KBM-7 (cell line): ENCODE measurements at regions not wholly inside any gene's neighbourhood (a gene's known extent, or its start where the extent isn't known, plus 50 kb on each side); places are given as distances from the start of the nearest gene placed in this dataset.
"Not testable (repeated sequence)": the region's sequence is repeated elsewhere in the genome, so short reads cannot be mapped to it uniquely, and the experiment has no call there.

Experiments used
- DNase-seq: peaks from one replicate; pipeline ENCODE4 v3.0.0-alpha.2; 2015
- in situ Hi-C: fragments of 300-500 bp; cut with MboI; formaldehyde crosslinking; loops from 2 replicates; pipeline ENCODE4 v1.14.3; 2020; ENCODE audit warnings: low sequenced_read_pairs, low pct_unique_long_range_greater_than_20kb, mixed read lengths

DNA sequence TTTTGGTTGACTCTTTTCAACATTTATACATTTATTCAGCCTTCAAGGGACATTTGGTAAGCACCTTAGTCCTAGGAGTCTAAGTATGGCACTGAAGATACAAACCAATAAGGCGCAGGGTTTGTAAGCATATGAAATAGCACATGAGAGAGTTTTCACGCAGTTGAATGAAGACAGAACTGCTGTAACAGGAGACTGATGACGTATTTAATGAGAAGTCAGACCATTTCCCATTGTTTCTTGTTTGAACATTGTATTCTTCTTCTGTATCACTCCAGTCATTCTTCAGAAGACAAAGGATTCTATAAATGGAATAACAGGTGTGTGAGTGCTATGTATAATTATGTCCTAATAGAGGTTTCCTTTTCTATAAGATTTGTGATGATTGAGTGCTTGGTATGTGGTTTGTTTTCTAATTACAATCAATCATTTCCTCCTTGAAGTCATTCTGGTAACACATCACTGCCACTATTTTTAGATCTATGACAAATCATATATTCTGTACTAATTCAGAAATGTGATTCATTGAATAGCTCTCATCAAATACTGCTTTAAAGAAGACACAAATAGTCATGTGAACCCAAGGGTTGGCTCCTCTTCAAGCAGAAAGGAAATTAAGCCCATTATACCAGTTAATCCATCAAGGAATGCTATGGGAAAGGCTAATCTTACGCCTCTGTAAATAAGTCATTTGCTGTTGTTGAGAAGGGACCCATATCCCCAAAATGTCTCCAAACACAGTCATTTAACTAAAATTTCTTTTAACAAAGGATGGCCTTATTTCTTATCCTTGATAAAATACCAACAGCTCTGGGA is 222.8 kb upstream of the NBEA start:
- no peak for DNase-seq
- in situ Hi-C loops = no loop called here

- DNase-seq = no peak
- in situ Hi-C loops = no loop called here
These were observed 221.5 kb upstream of the NBEA start for GRCh38 chr13:34720618-34721017.

- DNase-seq = no peak
- in situ Hi-C loops = no loop called here
These were observed 220.2 kb upstream of the NBEA start for GRCh38 chr13:34721631-34722595.

DNA sequence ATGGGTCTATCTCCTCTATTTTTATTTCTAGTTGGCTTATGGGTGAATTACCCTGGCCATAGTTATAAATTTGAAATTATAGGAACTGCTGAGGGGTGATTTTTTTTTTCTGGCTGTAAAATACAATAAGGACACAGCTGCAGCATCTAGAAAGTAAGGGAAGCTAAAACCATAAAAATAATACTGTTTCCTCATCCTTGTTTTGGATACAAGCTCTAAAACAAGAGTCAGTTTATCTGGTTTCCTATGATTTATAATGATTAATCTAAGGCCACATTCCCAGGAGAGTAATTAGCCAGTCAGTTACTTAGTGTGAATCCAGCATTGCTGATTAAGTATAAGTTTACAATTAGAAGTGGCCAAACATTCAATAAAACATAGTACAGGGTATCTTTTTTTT is 219.1 kb upstream of the NBEA start:
- no peak for DNase-seq
- in situ Hi-C loops = no loop called here

GRCh38 chr13:34730961-34731360 is 211.1 kb upstream of the NBEA start:
- no peak for DNase-seq
- in situ Hi-C loops = no loop called here

DNA sequence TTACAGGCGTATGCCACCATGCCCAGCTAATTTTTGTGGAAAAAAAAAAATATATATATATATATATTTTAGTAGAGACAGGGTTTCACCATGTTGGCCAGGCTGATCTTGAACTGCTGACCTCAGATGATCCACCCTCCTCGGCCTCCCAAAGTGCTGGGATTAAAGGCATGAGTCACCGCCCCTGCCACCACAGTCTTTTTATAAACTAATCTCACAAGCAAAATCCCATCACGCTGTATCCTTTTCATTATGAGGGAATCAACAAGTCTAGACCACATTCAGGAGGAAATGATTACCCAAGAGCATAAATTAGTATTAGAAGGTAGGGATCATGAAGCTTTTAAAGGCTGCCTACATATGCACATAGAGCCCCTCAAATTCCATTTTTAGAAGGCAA is 210.6 kb upstream of the NBEA start:
- in situ Hi-C loops = no loop called here

GRCh38 chr13:34733721-34734120 is 208.3 kb upstream of the NBEA start:
- in situ Hi-C loops = no loop called here

More for the DNA sequence above, 210.6 kb upstream of the NBEA start:
- no peak for DNase-seq

GRCh38 chr13:34734932-34735331 is 207.1 kb upstream of the NBEA start:
- in situ Hi-C loops = no loop called here
- DNase-seq = no peak

More at GRCh38 chr13:34733721-34734120, 208.3 kb upstream of the NBEA start:
- no peak for DNase-seq

DNA sequence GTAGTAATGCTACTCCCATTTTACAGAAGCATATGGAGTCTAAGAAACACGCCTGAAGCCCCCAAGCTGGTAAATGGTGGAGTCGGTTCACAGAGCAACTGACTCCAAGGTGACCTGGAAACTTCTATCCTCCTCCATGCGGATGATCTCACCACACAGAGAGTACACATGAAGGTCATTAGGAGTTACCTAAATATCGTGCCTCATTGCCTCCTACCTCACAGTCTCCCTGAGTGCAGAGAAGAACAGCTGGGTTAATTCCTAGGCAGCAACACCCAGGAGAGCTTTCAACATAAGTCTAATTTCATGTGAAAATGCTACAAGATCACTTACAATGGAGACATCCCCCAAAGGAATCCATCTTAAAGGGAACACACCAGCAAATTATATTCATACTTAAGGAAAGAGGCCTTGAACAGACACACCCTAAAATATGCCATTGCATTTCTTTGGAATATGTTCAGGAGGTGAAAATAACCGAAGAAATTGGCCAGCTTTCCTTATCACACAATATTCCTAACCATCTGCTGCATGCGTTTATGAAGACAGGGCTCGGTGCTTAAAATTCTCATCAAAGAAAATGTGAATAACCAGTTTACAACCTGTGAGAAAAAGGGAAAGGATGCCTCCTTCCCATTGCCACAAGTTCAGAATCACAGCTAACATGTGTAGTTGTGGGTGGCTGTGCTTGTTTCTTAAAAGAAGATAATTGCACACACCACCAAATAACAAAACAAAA is 203.6 kb upstream of the NBEA start:
- in situ Hi-C loops = no loop called here
- no peak for DNase-seq

GRCh38 chr13:34747056-34747455 is 195.0 kb upstream of the NBEA start:
- DNase-seq, in situ Hi-C loops: not testable (repeated sequence)

DNA sequence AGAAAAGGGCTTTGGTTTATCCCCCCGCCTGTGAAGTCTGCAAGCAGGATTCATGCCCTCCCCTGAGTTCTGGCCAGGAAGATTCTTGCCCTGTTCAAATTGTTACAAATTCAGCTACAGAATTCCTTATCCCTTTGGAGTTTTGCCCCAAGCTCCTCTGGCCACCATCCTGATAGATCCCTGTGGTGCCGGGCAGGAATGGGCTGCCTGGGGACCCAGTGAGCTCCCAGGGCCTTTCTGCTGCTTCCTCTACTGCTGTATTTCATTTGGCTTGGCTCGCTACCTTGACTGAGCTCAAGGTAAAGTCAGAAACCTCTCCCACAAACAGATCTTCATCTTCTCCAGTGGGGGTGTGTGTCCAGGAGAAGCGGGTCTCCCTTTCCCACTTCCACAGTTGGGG is 194.6 kb upstream of the NBEA start:
- no peak for DNase-seq
- in situ Hi-C loops = no loop called here

DNA sequence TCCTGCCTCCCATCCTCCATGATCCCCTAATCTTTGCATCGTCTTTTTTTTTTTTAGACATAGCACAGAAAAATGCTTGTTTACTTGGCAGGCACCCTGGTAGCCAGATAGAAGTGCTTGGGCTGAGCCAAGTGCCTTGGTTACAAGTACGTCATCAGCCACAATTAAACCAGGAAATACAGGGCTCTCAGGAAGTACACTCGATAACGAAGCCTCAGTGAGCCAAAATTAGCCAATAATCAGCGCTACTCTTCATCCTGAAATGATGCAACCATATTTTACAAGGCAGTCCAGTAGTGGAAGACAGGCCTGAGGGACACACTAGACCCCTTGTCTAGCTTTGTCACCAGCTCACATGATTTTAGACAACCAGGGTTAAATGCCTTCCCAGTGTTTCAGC is 194.0 kb upstream of the NBEA start:
- in situ Hi-C loops = no loop called here
- DNase-seq = peak; percentile 3

GRCh38 chr13:34748596-34748995 is 193.5 kb upstream of the NBEA start:
- in situ Hi-C loops = no loop called here
- no peak for DNase-seq

- in situ Hi-C loops = no loop called here
- no peak for DNase-seq
These were observed 193.0 kb upstream of the NBEA start for GRCh38 chr13:34749046-34749445.

DNA sequence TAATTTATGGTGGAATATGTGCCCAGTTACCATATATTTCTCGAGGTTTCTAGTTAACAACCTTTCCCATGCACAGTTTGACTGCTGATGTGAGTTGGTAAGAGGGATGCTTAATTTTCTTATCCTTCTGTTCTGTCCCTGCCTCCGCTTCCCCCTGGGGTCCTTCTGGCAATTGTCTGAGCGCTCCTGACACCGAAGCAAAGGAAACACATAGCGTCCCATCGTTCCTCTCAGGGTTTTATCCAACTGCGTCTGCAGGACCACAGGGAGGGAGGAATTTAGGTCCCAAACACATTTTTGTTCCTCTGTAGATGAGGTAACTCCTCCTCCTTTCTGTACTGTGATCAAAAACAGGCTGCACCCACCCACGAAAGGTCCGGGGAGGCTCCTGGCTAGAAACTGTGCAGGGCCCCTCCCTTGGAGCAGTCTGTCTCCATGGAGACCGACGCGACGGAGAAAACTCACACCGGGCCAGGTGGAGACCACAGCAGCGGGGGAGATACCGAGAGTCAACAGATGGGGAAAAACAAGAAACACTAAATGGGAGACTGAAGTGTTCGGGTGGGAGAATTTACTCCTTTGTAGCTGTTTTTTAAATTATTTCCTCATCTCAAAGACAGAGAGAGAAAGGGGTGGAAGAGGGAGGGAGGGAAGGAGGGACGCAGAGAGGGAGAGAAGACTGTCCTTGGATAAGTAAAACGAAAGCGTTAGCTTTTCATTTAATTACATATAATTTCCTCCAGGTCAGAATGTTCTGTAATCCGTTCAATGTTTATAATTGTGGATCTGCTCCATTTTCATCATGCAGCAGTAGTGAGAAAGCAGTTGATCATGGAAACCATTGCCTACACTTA is 191.8 kb upstream of the NBEA start:
- no peak for DNase-seq
- in situ Hi-C loops = no loop called here

GRCh38 chr13:34751044-34751443 is 191.0 kb upstream of the NBEA start:
- no peak for DNase-seq
- in situ Hi-C loops = no loop called here

DNA sequence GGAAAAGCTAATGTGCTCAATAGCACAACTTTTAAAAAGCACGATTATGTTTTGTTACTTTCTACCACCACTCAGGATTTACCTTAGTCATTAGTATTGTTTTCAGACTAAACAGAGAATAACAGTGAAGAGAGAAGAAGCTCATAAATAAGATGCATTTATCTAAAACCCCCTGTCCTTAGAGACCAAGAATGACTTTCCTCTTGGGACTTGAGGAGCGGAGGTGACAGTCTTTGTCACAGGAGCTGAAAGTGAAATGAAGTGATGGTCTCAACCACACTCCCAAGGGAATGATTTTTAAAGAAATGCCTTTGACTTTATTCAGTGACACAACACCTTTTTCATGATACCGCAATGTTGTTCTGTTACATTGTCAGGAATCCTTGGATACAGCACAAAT is 190.6 kb upstream of the NBEA start:
- in situ Hi-C loops = no loop called here
- no peak for DNase-seq

DNA sequence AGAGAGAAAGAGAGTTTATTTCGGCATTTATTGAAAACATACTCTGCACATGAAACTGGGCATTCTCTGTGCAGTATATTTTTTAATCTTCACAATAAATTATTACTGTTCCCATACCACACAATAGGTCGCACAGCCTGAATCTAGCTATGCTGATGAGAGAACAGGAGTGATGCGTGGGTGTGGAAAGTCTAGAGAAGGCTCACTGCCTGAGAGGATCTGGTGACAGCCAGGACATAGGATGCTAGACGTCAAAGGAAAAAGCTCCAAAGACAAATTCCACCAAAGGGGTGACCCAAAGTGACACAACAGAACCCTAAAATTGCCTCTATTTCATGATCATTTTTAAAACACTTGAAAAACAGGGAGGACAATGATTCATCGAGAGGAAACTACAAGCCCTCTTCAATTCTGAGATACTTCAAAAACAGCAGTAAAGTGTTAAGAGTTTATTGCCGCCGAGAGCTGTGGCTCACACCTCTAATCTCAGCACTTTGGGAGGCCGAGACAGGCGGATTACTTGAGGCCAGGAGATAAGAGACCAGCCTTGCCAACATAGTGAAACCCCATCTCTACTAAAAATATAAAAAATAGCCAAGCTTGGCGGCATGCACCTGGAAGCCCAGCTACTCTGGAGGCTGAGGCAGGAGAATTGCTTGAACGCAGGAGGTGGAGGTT is 189.6 kb upstream of the NBEA start:
- in situ Hi-C loops = no loop called here

More for the DNA sequence above, 189.6 kb upstream of the NBEA start:
- no peak for DNase-seq
